Forelimb muscle (tissue), 1 donor: ENCODE measurements at regions not wholly inside any gene's neighbourhood (a gene's known extent, or its start where the extent isn't known, plus 50 kb on each side); places are given as distances from the start of the nearest gene placed in this dataset.

ENCODE experiments used
- DNase-seq: peaks from one replicate; pipeline ENCODE4 v3.0.0-alpha.2; 2013; ENCODE audit warnings: low read depth

GRCh38 chr14:100673807-100674154 is 52.9 kb upstream of the DLK1 start:
- DNase-seq: no peak

GRCh38 chr14:100674428-100674827 is 52.3 kb upstream of the DLK1 start:
- no peak for DNase-seq

- DNase-seq: no peak
Observed at GRCh38 chr14:100674897-100675619, 51.6 kb upstream of the DLK1 start.

GRCh38 chr14:100675699-100676684 is 50.7 kb upstream of the DLK1 start:
- DNase-seq: no peak
